HK-2 (cell line): ENCODE measurements at regions not wholly inside any gene's neighbourhood (a gene's known extent, or its start where the extent isn't known, plus 50 kb on each side); places are given as distances from the start of the nearest gene placed in this dataset.

Experiments
- DNase-seq: peaks from one replicate; pipeline ENCODE4 v3.0.0-alpha.2; 2018; ENCODE audit not compliant: unreplicated experiment

- DNase-seq: no peak
Observed at GRCh38 chr2:19235308-19235707, 123.1 kb downstream of the OSR1 start.

DNA sequence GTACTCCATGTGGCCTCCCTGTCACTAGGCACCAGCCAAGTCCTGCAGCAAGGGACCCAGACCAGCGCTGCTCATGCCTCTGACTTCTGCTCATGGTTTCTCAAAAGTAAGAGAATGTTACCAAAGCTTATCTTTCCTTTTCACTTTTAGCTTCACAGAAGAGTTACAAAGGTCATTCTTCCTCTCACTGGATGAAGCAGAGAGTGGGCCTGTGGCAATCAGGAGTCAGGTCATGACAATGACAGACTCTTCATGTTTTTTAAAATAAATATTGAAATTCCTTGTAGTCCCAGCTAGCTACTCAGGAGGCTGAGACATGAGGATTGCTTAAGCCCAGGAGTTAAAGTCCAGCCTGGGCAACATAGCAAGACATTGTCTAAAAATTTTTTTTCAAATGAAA lies 126.1 kb downstream of the OSR1 start:
- DNase-seq: no peak

DNA sequence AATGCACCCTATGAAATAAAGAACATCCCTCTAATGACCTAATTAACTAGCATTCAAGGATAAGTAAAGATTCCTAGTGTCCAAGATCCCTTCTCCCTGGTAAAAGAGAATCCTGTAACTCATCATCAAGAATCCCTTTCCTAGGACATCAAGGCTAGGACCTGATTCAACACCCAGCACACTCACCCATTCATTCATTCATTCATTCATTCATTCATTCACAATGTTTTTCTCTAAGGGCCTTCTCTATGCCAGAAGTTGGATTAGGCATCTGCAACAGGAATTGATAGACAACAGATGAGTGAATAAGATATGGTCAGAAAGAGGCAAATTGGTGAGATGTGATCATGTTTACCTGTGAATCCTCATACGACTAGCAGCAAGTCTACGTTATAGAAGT lies 126.8 kb downstream of the OSR1 start:
- no peak for DNase-seq

GRCh38 chr2:19230626-19231025 lies 127.8 kb downstream of the OSR1 start:
- DNase-seq: no peak

- DNase-seq: no peak
Observed at GRCh38 chr2:19228715-19229114, 129.7 kb downstream of the OSR1 start.

DNA sequence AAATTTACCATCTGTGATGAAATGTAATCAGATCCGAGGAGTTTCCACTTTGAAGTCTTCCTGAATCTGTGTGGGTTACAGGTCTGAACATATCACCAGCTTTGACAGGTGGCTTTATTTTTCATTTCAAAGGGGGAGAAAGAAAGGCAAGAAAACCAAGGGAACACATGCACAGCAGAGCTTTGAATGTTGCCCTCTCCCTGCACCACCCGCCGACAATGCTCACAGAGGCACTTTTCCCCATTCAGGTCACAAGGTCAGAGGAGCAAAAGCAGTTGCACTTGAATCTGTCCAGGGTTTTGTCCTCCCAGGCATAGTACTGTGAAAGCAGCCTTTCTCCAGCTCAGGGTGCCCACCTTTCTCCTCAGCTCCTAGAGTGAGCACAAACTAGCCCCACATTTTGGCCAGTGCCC lies 130.2 kb downstream of the OSR1 start:
- DNase-seq: no peak

- no peak for DNase-seq
Observed at GRCh38 chr2:19226871-19227270, 131.6 kb downstream of the OSR1 start.

GRCh38 chr2:19226386-19226785 lies 132.0 kb downstream of the OSR1 start:
- no peak for DNase-seq

DNA sequence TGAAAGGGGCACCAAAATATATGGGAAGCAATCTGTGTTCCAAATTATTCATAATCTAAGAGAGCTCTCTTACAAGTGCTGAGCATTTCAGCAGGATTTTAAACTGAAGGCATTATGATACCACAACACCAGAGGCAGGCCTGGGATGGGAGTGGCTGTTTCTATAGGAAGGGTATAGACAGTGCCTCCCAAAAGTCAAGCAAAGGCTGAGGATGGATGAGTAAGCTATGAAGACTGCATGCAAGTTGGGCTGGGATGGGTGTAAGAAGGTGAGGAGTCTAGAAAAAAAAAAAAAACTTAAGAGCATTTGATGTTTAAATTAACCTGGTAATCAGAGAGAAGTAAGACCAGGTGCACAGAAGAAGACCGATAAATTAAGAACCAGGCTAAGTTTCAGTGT lies 132.5 kb downstream of the OSR1 start:
- no peak for DNase-seq

DNA sequence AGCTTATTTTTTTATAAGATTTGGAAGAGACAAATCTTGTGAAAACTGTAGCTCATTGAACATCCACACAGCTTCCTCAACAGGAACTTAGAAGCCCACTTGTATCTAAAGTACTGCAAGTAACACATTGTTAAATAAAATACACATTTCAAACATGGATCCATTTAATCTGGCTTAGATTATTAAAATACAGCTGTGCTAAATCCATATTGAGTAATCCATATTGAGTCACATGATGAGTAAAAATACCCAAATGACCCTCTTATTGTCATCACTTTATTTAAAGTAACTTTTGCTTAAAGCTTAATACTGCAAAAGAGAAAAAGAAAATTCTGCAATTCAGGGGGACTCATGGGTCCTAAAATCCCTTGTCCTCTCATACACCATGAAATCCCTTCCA lies 133.3 kb downstream of the OSR1 start:
- no peak for DNase-seq

- no peak for DNase-seq
Observed at GRCh38 chr2:19224486-19224885, 133.9 kb downstream of the OSR1 start.

DNA sequence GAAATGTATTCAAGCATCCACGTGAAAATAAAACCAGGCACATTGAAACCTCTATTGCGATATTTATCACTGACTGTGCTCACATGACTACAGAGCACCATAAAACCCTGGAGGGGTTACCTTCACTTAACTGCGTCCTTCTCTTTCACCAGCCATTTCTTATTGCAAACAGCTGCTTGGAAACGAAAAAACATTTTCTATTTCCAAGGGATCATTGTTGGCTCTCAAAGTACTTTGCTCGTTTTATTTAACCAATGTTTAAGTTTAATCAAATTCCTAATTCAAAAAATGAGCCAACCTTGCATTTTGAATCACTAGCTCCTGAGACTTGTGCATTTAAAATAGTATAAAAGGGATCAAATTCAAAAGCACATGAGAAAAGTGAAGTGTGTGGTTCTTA lies 134.4 kb downstream of the OSR1 start:
- no peak for DNase-seq

GRCh38 chr2:19219060-19219459 lies 139.4 kb downstream of the OSR1 start:
- DNase-seq: no peak

DNA sequence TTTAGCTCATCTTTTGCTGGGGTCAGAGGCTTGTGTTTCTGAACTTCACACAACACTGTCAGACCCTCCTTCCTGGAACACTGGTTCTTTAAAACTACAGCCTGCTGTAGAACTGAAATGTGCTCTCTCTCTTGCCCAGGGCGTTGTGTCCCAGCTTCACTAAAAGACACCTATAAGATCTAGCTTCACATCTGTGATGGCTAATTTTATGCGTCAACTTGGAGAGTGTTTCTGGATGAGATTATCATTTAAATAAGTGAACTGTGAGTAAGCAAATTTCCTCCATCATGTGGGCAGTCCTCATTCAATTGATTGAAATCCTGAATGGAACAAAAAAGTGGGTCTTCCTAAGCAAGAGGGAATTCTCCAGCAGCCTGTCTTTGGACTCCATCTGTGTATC lies 140.3 kb downstream of the OSR1 start:
- no peak for DNase-seq

- no peak for DNase-seq
Observed at GRCh38 chr2:19216676-19217602, 141.5 kb downstream of the OSR1 start.

GRCh38 chr2:19216238-19216637 lies 142.2 kb downstream of the OSR1 start:
- no peak for DNase-seq

DNA sequence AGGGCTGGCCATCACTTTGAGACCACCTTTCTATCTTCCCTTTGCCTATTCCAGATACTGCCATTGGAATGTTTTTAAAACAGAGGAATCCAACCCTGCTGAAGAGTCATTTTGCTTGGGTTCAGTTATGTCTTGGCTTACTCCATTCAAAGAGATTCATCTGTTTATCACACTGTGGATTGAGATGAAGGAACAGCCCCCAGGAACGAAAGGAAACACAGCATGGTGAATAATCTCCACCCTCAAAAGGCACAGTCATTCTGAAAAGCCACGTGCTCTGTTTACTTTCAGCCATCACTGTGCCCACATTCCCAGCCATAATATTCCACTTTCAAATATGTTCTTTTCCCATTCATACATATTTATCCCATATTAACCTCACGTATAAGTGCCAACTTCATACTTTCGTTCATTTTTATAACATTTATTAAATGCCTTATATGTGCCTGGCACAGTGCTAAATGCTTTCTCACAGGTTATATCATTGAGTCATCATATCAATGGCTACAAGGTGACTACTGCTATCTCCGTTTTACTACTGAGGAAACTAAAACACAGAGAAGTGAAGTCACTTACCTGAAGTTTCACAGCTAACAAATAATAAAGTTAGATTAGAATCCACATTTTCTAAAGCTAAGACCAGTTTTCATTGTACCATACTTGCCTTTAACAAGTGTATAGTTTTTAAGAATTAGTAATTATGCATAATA lies 143.6 kb downstream of the OSR1 start:
- no peak for DNase-seq

GRCh38 chr2:19209575-19210341 lies 148.7 kb downstream of the OSR1 start:
- no peak for DNase-seq

DNA sequence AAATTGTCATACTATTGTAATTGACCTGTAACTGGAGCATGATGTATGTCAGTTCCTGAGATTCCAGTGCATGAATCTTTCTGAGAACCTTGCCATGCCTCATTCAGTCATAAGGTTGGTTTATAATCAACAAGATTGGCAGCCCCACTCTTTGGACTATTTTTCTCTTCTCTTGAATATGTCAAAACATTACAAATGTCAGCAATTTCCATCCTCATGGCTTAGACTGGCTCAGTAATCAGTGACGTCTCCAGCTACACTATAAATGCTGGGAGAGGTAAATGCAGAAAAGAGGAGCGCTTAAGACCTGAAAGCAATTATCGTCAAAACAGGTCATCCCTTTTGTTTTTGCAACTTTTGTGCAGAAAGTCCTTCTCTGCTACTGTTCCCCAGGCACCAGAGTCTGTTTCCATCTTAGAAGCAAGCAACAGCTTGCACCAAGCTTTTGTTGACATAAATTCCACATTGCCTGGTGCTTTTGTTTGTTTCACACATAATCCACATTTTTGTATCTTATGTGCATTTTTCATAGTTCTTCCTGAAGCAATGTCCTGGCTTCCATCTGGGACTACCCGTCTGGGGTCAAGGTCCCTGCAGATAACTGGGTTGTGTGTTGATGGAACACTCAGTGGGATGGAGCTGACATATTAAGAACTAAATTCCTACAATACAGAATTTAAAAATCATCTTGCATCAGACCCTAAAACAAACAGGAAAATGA lies 149.8 kb downstream of the OSR1 start:
- DNase-seq: no peak

DNA sequence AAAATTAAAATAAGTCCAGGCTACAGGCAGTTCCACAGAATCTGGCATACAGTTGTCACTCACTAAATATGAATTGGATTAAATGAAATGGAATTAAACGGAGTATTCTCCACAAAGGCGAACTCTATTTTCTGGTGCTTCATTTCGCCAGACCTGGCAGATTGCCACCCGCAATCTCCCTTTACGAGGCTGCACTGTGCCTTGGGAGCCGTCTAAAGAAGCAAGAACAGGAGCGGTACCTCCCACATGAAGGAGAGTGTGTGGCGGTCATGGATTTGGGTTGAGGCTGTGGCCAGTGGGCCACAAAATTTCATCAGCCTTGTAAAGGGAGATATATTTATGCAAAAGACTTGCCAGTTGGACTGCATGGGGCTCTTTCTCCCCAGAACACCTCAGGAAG lies 151.0 kb downstream of the OSR1 start:
- no peak for DNase-seq

DNA sequence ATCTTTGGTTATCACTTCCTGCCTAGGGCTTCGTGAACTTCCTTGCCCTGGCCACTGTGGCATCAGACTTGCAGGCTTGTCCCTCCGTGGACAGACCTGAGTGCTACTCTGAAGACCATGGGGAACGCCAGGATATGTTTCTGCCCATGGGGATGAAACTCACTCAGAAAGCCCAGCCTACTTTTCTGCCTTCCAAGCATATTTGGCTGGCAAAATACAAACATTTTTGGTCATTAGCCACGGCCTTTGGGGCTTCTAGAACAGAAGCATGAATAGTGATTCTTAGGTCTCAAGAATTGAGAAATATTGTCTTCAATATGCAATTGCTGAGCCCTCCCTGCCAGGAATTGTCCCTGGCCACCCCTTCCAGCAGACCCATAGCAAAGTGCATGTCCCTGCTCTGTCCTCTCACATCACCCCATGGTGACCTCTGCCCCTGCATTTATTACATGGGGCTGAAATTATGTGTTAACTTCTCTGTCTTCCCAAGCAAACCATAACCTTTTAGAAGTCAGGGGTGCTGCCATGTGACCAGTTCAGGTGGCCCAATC lies 152.4 kb downstream of the OSR1 start:
- no peak for DNase-seq
